OCI-LY3 (cell line): ENCODE measurements at regions not wholly inside any gene's neighbourhood (a gene's known extent, or its start where the extent isn't known, plus 50 kb on each side); places are given as distances from the start of the nearest gene placed in this dataset.

ENCODE experiments used
- H2AFZ ChIP-seq: fragments of 200-600, 300-600 bp; shearing (Covaris generic); 2 replicates; pipeline ENCODE4 v1.6.0; 2014; ENCODE audit warnings: antibody characterized with exemption, low read depth, low read length
- H3K27ac ChIP-seq: fragments of 200-600, 300-600 bp; sonication (generic); 2 replicates; pipeline ENCODE4 v1.5.1; 2014; ENCODE audit warnings: mild to moderate bottlenecking, low read length, moderate library complexity, mixed read lengths
- H3K27me3 ChIP-seq: fragments of 200-600, 300-600 bp; sonication (generic); 2 replicates; pipeline ENCODE4 v1.6.1; 2014; ENCODE audit warnings: low read depth, low read length, mixed read lengths
- H3K36me3 ChIP-seq: fragments of 200-600, 300-600 bp; sonication (generic); replicated peaks from 2 replicates; pipeline ENCODE3; 2014; ENCODE audit warnings: low read depth, low read length, mixed read lengths
- H3K4me1 ChIP-seq: fragments of 300-600, 200-600 bp; sonication (generic); 2 replicates; pipeline ENCODE4 v1.6.1; 2014; ENCODE audit warnings: low read length, mixed read lengths
- H3K4me2 ChIP-seq: fragments of 200-600, 300-600 bp; sonication (generic); 2 replicates; pipeline ENCODE4 v1.6.1; 2014; ENCODE audit warnings: low read length, mixed read lengths
- H3K4me3 ChIP-seq: fragments of 300-600, 200-600 bp; sonication (generic); 2 replicates; pipeline ENCODE4 v1.5.1; 2014; ENCODE audit warnings: antibody characterized with exemption, mild to moderate bottlenecking, low read length, moderate library complexity
- H3K79me2 ChIP-seq: fragments of 300-600, 200-600 bp; shearing (Covaris generic); 2 replicates; pipeline ENCODE4 v1.6.1; 2014; ENCODE audit warnings: mild to moderate bottlenecking, low read length, mixed read lengths
- H3K9ac ChIP-seq: fragments of 300-600, 200-600 bp; shearing (Covaris generic); 2 replicates; pipeline ENCODE4 v1.6.0; 2014; ENCODE audit warnings: mild to moderate bottlenecking, low read length, moderate library complexity
- H3K9me3 ChIP-seq: fragments of 200-600, 300-600 bp; shearing (Covaris generic); 2 replicates; pipeline ENCODE4 v1.6.1; 2014; ENCODE audit warnings: low read length, mixed read lengths; ENCODE audit not compliant: insufficient read depth
- H4K20me1 ChIP-seq: fragments of 200-600, 300-600 bp; sonication (generic); 2 replicates; pipeline ENCODE4 v1.6.1; 2016; ENCODE audit warnings: low read length, mixed read lengths; ENCODE audit not compliant: insufficient read depth
- EZH2phosphoT487 ChIP-seq: fragments of 200-600 bp; shearing (Covaris generic); IDR thresholded peaks from 2 replicates; pipeline ENCODE4 v1.6.1; 2018; ENCODE audit warnings: antibody characterized with exemption, mixed run types, low read depth
- TF ChIP-seq, protein P1 (sequence below): fragments of 200-600, 300-600 bp; sonication (generic); IDR thresholded peaks from 2 replicates; pipeline ENCODE4 v1.5.1; 2014; ENCODE audit warnings: antibody characterized with exemption, low read length, low read depth

- Histone ChIP-seq H3K4me2 (no peak overlapping the region), H3K36me3 (peaks cover 31% of the 10 kb centered on the region), H3K27me3 (no peaks in the 10 kb centered on the region), H4K20me1 (no peaks in the 10 kb centered on the region), H3K9me3 (peaks cover 35% of the 10 kb centered on the region), H3K4me3 (no peak overlapping the region), H3K79me2 (no peaks in the 10 kb centered on the region), H3K9ac (no peak overlapping the region), H2AFZ (no peak overlapping the region), H3K4me1 (peaks cover 2% of the 10 kb centered on the region; the same call in 1 of the 2 replicates), H3K27ac (no peak overlapping the region)
- TF ChIP-seq, protein P1, sequence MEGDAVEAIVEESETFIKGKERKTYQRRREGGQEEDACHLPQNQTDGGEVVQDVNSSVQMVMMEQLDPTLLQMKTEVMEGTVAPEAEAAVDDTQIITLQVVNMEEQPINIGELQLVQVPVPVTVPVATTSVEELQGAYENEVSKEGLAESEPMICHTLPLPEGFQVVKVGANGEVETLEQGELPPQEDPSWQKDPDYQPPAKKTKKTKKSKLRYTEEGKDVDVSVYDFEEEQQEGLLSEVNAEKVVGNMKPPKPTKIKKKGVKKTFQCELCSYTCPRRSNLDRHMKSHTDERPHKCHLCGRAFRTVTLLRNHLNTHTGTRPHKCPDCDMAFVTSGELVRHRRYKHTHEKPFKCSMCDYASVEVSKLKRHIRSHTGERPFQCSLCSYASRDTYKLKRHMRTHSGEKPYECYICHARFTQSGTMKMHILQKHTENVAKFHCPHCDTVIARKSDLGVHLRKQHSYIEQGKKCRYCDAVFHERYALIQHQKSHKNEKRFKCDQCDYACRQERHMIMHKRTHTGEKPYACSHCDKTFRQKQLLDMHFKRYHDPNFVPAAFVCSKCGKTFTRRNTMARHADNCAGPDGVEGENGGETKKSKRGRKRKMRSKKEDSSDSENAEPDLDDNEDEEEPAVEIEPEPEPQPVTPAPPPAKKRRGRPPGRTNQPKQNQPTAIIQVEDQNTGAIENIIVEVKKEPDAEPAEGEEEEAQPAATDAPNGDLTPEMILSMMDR = no peak
- no peak for TF ChIP-seq EZH2phosphoT487
These were observed 180.9 kb downstream of the SMIM20 start for GRCh38 chr4:26094911-26095310.

DNA sequence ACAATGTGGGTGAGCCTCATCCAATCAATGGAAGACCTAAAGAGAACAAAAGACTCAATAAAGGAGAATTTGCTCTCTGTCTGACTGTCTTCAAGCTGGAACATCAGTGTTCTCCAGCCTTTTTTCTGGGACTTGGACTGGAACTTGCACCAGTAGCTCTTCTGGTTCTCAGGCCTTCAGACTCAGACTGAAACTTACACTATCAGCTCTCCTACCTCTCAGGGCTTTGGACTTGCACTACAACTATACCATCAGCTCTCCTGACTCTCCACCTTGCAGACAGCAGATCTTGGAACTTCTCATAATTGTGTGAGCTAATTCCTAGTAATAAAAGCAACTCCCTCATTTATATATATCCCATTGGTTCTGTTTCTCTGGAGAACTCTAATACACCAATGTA lies 185.9 kb downstream of the SMIM20 start:
- Histone ChIP-seq H3K27me3 (no peaks in the 10 kb centered on the region), H4K20me1 (no peaks in the 10 kb centered on the region)
- TF ChIP-seq, protein P1 = no peak
- TF ChIP-seq EZH2phosphoT487 = no peak

DNA sequence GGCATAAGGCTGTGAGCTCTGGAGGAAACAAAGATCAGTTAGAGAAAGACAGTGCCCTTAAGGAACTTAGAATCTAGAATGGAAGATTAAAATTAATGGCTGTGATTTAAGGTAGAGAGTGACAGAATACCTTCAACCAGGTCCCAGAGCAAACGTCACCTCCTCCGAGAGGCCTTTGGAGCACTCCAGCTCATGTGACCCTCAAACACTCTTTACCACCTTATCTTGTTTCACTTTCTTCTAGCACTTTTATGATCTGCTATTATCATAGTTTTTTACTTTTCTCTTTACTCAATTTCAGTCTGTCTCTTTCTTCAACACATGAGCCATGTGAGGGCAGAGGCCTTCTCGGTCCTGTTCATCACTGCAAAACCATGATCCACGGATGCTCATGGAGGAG lies 187.0 kb downstream of the SMIM20 start:
- Histone ChIP-seq H3K36me3 (peaks cover 21% of the 10 kb centered on the region), H3K79me2 (no peaks in the 10 kb centered on the region), H4K20me1 (no peaks in the 10 kb centered on the region), H3K4me1 (no peaks in the 10 kb centered on the region), H3K27ac (no peak overlapping the region), H3K4me3 (no peak overlapping the region), H3K9ac (no peak overlapping the region), H3K4me2 (no peak overlapping the region), H3K27me3 (no peaks in the 10 kb centered on the region), H3K9me3 (peaks cover 22% of the 10 kb centered on the region), H2AFZ (no peak overlapping the region)
- no peak for TF ChIP-seq EZH2phosphoT487
- TF ChIP-seq, protein P1 = no peak

More for the DNA sequence above, 185.9 kb downstream of the SMIM20 start:
- no peak overlapping the region for H3K9ac ChIP-seq
- H3K27ac ChIP-seq = no peak overlapping the region
- H3K79me2 ChIP-seq = no peaks in the 10 kb centered on the region
- peaks cover 22% of the 10 kb centered on the region for H3K9me3 ChIP-seq
- H2AFZ ChIP-seq = no peak overlapping the region
- H3K4me3 ChIP-seq = no peak overlapping the region
- H3K36me3 ChIP-seq = peaks cover 21% of the 10 kb centered on the region
- no peak overlapping the region for H3K4me2 ChIP-seq
- H3K4me1 ChIP-seq = no peaks in the 10 kb centered on the region

DNA sequence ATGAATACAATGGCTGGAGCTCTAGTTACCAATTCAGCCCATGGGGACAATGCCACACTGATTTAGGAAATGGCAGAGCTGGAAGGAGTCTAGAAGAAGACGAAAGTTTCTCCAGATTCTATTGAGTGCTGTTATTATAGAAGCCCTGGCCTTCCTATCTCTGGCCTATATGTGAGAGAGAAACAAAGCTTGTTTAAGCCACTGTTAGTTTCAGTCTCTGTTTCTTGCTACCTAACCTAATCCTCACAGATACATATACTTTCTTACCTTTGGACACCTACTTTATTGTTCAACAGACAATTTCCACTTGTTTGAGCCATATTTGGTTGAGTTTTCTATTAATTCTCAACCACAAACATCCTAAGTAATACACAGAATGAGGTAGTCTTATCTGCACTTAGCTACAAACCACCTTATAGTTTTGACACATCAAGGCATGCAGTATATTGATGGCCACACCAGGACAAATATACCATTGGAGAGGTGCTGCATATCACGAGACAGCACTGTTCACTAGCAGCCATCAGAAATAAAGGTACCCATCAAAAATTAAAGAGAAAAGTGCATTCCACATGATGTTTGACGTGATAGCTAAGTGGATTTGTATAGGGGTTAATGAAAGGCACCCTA lies 190.2 kb downstream of the SMIM20 start:
- no peaks in the 10 kb centered on the region for H3K27me3 ChIP-seq
- peaks cover 11% of the 10 kb centered on the region; the same call in 1 of the 2 replicates for H3K9me3 ChIP-seq

More for the DNA sequence above, 190.2 kb downstream of the SMIM20 start:
- H3K9ac ChIP-seq = no peak overlapping the region
- no peak overlapping the region for H3K4me3 ChIP-seq
- no peak overlapping the region for H3K27ac ChIP-seq
- no peak overlapping the region for H3K4me2 ChIP-seq
- H2AFZ ChIP-seq = no peak overlapping the region
- H4K20me1 ChIP-seq = no peaks in the 10 kb centered on the region
- no peaks in the 10 kb centered on the region for H3K79me2 ChIP-seq
- H3K36me3 ChIP-seq = peaks cover 11% of the 10 kb centered on the region
- H3K4me1 ChIP-seq = 0 out of 2 replicates have a peak, but pooled peaks cover 3% of the 10 kb centered on the region
- TF ChIP-seq, protein P1 = no peak
- no peak for TF ChIP-seq EZH2phosphoT487
